Activated T-cell treated with anti-CD3 and anti-CD28 coated beads for 1 hour (primary cell): ENCODE measurements at regions not wholly inside any gene's neighbourhood (a gene's known extent, or its start where the extent isn't known, plus 50 kb on each side); places are given as distances from the start of the nearest gene placed in this dataset.
"Not testable (repeated sequence)": the region's sequence is repeated elsewhere in the genome, so short reads cannot be mapped to it uniquely, and the experiment has no call there.

Source experiments
- DNase-seq: peaks from one replicate; pipeline ENCODE4 v3.0.0-alpha.2; 2020; ENCODE audit warnings: low read depth

GRCh38 chr14:55977392-55978150 is 140.6 kb upstream of the PELI2 start:
- DNase-seq = no peak

GRCh38 chr14:55979096-55979495 is 139.1 kb upstream of the PELI2 start:
- no peak for DNase-seq

- no peak for DNase-seq
These were observed 138.4 kb upstream of the PELI2 start for GRCh38 chr14:55979781-55980180.

DNA sequence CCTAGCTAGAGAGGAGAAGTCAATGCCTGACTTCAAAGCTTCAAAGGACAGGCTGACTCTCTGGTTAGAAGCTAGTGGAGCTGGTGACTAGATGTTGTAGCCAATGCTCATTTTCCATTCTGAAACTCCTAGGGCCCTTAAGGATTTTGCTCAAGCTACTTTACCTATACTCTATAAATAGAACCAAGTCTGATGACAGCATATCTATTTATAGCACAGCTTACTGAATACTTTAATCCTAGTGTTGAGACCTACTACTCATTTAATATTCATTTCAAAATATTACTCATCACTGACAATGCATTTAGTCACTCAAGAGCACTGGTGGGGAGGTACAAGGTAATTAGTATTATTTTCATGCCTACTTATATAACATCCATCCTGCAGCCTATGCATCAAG is 137.2 kb upstream of the PELI2 start:
- DNase-seq = no peak

- DNase-seq = no peak
These were observed 132.1 kb upstream of the PELI2 start for GRCh38 chr14:55986069-55986468.

- no peak for DNase-seq
These were observed 117.4 kb upstream of the PELI2 start for GRCh38 chr14:56000846-56001245.

DNA sequence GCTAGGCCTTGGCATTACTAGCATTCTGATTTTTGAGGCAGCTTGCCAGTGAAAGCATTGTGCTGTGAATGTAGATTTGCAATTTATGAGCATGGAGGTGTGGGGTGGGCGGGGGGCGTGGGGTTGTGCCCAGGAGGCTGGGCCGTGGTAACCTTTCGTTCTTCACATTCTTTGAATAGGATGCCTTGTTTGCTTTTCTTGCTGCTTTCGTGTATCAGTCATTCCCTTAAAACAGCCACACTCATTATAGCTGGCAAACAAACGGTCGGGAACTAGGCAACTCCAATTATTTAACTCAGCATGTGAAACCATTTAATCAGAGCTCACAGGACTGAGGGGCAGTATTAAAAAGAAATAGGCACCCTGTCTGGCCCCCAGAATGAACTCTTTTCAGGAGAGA is 115.9 kb upstream of the PELI2 start:
- no peak for DNase-seq

- DNase-seq = no peak
These were observed 115.2 kb upstream of the PELI2 start for GRCh38 chr14:56002876-56003625.

DNA sequence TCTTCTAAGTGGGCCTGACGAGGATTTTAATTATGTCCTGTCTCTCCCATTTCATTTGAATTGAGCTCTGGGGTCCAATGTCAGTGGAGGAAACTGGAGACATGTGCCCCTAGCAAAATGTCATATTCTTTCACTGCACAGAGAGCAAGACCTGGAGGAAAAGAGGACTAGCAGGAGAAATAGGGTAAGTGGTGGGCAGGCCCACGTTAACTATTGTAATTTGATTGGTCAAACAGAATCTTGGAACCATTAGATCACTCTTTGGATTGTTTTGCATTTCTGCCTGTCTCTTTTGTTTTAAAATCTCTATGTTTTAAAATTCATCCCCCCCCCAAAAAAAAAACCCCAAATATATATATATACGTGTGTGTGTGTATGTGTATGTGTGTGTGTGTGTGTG is 113.9 kb upstream of the PELI2 start:
- DNase-seq = no peak

DNA sequence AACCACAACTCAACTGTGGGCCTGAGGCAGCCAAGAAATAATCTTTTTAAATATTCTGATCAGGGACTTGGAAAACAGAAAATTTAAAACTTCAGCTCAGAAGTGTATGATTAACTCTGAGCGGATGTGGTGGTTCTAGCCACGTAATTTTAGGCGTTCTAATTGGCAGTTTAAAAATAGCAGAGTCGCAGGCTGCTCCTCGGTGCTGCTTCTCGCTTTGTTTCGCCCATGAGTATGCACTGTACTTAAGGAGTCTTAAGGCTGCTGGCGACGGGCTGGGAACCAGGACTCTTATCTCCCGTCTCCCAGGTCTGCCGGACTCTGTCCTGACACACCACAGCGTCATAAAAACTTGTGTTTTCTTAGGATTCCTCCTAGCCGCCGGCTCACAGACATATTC is 113.4 kb upstream of the PELI2 start:
- DNase-seq = no peak

- DNase-seq = no peak
These were observed 112.8 kb upstream of the PELI2 start for GRCh38 chr14:56005191-56006053.

GRCh38 chr14:56007491-56007890 is 110.7 kb upstream of the PELI2 start:
- not testable (repeated sequence) for DNase-seq

- DNase-seq = no peak
These were observed 110.1 kb upstream of the PELI2 start for GRCh38 chr14:56008150-56008549.

DNA sequence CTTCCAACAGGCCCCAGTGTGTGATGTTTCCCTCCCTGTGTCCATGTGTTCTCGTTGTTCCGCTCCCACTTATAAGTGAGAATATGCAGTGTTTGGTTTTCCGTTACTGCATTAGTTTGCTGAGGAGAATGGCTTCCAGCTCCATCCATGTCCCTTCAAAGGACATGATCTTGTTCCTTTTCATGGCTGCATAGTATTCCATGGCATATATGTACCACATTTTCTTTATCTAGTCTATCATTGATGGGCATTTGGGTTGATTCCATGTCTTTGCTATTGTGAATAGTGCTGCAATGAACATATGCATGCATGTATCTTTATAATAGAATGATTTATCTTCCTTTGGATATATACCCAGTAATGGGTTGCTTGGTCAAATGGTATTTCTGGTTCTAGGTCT is 109.5 kb upstream of the PELI2 start:
- DNase-seq = not testable (repeated sequence)

DNA sequence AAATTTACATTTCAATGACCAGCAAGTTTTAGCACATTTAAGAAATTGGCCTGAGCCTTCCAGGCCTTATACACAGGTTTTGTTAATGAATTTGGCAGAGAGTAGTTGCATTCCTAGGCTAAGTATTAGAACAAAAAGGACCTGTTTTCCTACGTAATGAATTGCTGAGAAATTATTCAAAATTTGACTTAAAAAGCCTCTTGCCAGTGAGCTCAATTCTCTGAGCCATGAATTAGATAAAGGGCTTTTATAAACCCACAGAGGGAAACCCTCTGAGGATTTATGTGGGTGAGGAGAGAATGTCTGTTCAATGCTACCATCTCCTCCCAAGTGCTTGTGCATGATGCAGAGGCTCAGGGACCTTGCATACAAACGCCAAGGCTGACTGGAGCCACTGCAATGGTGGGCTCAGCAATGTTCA is 94.5 kb upstream of the PELI2 start:
- no peak for DNase-seq

DNA sequence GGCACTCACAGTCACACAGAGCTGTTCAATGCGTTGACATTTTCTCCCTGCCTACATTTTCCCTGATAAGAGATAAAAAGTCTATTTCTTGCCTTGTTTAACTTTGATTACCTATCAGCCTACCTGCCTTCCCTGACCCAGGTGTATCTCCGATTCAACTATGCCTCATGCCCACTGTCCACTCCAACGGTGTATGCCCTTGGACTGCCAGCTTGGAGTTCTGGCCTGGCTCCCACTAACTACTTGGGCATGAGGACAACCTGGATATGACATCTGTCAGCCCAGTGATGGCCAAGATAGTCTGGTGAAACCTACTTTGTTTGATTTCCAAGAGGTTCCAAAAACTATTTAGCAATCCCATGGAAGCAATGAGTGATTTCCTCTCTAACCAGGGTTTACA is 93.0 kb upstream of the PELI2 start:
- DNase-seq = no peak

DNA sequence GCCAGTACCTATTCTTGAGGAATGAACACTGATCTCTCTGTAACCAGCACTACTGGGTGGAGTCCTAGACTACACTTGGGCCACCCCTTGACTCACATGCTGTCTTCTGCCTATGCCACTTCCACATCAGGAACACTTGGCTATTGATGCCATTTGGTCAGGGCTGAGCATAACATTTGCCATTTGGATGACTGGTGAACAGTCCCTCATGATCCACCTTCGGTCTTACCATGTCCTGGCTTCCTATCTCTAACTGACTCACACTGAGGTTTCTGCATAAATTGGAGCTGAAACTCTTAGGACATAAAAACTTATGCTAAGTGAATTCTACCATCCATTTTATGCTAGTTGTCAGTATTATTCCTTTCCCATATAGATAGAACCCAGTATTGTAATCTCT is 91.7 kb upstream of the PELI2 start:
- DNase-seq = no peak

DNA sequence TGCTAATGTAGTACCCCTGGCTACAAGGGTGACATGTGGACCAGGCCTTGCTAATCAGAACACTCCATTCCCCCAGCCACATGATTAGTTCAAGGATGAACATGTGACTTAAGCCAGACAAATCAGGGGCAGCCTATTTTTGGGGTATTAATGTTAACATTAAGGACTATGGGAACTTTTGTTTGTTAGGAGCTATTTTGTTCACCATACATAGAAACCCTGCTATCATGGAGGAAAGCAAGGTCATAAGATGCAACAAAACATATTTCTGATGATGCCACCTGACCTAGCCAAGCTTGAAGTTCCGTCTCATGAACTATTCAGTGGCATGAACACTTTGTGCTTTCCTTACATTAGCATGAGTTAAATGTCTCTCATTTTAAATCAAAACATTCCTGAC is 90.8 kb upstream of the PELI2 start:
- no peak for DNase-seq

- no peak for DNase-seq
These were observed 90.1 kb upstream of the PELI2 start for GRCh38 chr14:56027916-56028712.

- no peak for DNase-seq
These were observed 81.9 kb upstream of the PELI2 start for GRCh38 chr14:56036353-56036752.

GRCh38 chr14:56040121-56040520 is 78.1 kb upstream of the PELI2 start:
- DNase-seq = no peak

DNA sequence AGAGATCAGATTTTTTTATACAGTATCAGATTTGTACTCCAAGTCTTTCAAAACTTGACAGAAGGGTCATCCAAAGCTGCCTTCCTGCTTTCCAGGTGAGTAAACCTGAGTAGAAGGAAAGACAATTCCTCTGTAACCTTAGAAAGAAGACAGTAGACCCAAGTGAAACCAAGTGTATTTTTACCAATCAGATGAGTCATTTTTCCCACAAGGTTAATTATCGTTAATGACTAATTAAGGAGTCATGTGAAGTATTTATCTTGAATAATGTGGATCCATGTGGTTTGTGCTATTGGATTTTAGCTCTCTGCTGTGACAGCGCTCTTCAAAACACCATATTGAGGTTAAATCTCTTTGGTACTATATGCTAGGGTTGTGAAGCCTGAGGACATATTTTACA is 74.0 kb upstream of the PELI2 start:
- DNase-seq = no peak
